ENCODE measurements at regions not wholly inside any gene's neighbourhood (a gene's known extent, or its start where the extent isn't known, plus 50 kb on each side); places are given as distances from the start of the nearest gene placed in this dataset.
"Not testable (repeated sequence)": the region's sequence is repeated elsewhere in the genome, so short reads cannot be mapped to it uniquely, and the experiment has no call there.

GRCh38 chr2:200199576-200200263, 106.8 kb upstream of the SPATS2L start:
- no peak for DNase-seq (ENCODE audit: extremely low spot score)
- ChIA-PET CTCF (interaction anchor here (1.0 to 1.3 kb wide), 3 partner anchors 8 to 16 kb away, joined by 3 read pairs; no protein-coding TSS in a partner anchor), POLR2A (no interaction called here)

GRCh38 chr2:200201839-200202238, 104.7 kb upstream of the SPATS2L start:
- POLR2A ChIA-PET; CTCF ChIA-PET; DNase-seq (ENCODE audit: extremely low spot score): not testable (repeated sequence)

More at GRCh38 chr2:200199576-200200263, 106.8 kb upstream of the SPATS2L start:
- TF ChIP-seq, protein P1, sequence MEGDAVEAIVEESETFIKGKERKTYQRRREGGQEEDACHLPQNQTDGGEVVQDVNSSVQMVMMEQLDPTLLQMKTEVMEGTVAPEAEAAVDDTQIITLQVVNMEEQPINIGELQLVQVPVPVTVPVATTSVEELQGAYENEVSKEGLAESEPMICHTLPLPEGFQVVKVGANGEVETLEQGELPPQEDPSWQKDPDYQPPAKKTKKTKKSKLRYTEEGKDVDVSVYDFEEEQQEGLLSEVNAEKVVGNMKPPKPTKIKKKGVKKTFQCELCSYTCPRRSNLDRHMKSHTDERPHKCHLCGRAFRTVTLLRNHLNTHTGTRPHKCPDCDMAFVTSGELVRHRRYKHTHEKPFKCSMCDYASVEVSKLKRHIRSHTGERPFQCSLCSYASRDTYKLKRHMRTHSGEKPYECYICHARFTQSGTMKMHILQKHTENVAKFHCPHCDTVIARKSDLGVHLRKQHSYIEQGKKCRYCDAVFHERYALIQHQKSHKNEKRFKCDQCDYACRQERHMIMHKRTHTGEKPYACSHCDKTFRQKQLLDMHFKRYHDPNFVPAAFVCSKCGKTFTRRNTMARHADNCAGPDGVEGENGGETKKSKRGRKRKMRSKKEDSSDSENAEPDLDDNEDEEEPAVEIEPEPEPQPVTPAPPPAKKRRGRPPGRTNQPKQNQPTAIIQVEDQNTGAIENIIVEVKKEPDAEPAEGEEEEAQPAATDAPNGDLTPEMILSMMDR (IDR thresholded peaks at IDR 0.05; ENCODE audit: control extremely low read depth, extremely low read depth, low read depth, missing control alignments) = no peak

DNA sequence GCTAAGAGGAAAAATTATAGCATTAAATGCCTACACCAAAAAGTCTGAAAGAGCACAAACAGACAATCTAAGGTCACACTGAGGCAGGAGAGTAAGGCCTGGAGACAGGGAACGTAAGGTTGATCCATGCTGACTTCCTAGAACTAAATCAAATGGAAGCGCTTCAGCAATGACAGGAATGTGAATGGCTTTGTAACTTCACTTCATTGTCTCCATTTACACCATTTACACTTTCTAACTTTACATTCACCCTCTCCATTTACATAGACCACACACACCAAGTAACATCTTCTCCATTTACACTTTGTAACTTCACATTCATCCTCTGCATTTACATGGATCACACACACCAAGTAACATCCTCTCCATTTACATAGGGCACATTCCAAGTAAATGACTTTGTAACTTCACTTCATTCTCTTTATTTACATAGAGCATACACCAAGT, 103.1 kb upstream of the SPATS2L start:
- TF ChIP-seq, protein P1 (IDR thresholded peaks at IDR 0.05; ENCODE audit: control extremely low read depth, extremely low read depth, low read depth, missing control alignments) = no peak
- DNase-seq (ENCODE audit: extremely low spot score) = no peak
- CTCF ChIA-PET = no interaction called here
- POLR2A ChIA-PET = no interaction called here

GRCh38 chr2:200208041-200208440, 98.5 kb upstream of the SPATS2L start:
- CTCF ChIA-PET = no interaction called here
- TF ChIP-seq, protein P1 (IDR thresholded peaks at IDR 0.05; ENCODE audit: control extremely low read depth, extremely low read depth, low read depth, missing control alignments) = no peak
- POLR2A ChIA-PET = no interaction called here

DNA sequence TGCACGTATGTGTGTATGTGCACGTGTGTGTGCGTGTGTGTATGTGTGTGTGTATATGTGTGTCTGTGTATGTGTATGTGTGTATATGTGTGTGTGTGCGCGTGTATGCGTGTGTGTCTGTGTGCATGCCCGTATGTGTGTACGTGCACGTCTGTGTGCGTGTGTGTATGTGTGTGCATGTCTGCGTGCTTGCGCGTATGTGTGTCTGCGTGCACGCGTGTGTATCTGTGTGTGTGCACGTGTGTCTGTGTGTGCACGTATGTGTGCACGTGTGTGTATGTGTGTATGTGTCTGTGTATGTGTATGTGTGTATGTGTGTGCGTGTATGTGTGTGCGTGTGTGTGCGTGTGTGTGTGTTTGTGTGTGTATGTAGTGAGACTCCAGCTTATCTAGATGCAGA, 97.5 kb upstream of the SPATS2L start:
- CTCF ChIA-PET = no interaction called here
- no peak for DNase-seq (ENCODE audit: extremely low spot score)
- TF ChIP-seq, protein P1 (IDR thresholded peaks at IDR 0.05; ENCODE audit: control extremely low read depth, extremely low read depth, low read depth, missing control alignments) = no peak
- POLR2A ChIA-PET = no interaction called here

More at GRCh38 chr2:200208041-200208440, 98.5 kb upstream of the SPATS2L start:
- no peak for DNase-seq (ENCODE audit: extremely low spot score)

GRCh38 chr2:200211643-200212042, 94.8 kb upstream of the SPATS2L start:
- no peak for DNase-seq (ENCODE audit: extremely low spot score)
- CTCF ChIA-PET = no interaction called here
- TF ChIP-seq, protein P1 (IDR thresholded peaks at IDR 0.05; ENCODE audit: control extremely low read depth, extremely low read depth, low read depth, missing control alignments) = no peak
- POLR2A ChIA-PET = no interaction called here

DNA sequence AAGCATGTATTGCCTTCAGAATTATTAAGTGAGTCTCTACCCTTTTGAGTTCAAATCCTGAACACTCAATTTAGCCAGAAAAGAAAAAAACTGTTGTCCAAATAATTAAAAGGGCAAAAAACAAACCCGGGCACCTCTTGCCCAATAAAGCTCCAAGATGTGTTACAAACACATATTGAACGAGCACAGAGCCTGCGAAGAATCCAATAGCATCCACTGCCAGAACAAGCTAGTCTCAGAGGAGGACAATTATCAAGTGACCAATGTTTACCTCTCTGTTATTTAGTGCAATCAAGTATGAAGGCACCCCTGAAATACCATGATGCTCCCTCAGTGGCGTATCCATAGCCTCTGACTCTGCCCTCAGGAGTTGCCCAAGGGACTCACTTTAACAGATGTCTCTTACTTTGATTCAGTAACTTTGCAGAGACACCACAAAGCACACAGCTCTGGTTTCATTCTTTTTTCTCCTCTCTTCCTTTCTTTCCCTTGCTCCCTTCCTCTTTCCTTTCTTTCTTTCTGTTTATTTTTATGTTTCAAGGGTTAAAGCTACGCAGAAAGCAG, 93.5 kb upstream of the SPATS2L start:
- CTCF ChIA-PET = no interaction called here
- no peak for DNase-seq (ENCODE audit: extremely low spot score)
- TF ChIP-seq, protein P1 (IDR thresholded peaks at IDR 0.05; ENCODE audit: control extremely low read depth, extremely low read depth, low read depth, missing control alignments) = no peak
- POLR2A ChIA-PET = no interaction called here

Measured in GM10248 (cell line).